ENCODE measurements at regions not wholly inside any gene's neighbourhood (a gene's known extent, or its start where the extent isn't known, plus 50 kb on each side); places are given as distances from the start of the nearest gene placed in this dataset.
"Not testable (repeated sequence)": the region's sequence is repeated elsewhere in the genome, so short reads cannot be mapped to it uniquely, and the experiment has no call there.

DNA sequence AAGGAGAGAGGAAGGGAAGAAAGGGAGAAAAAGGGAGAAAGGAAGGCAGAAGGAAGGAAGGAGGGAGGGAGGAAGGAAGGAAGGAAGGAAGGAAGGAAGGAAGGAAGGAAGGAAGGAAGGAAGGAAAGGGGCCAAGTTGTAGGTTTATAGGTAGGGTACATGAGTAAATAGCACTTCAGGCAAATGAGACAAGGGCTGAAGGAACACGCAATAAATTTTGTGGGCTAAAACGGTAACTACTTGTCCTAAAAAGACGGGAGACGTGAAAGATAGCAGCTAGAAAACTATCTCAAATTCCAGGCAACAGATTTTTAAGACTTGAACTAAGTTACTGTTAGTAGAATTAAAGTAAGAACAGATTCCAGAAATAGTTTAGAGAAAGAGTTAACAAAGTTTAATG lies 129.3 kb upstream of the XIRP2 start:
- ATAC-seq (no peak), DNase-seq (no peak)
- intact Hi-C loops (cut with DNase I) = no loop called here

- DNase-seq (no peak), ATAC-seq (no peak)
- intact Hi-C loops (cut with DNase I) = no loop called here
These were observed 137.7 kb upstream of the XIRP2 start for GRCh38 chr2:166750624-166751023.

GRCh38 chr2:166744117-166744516 lies 144.2 kb upstream of the XIRP2 start:
- DNase-seq; intact Hi-C loops (cut with DNase I); ATAC-seq: not testable (repeated sequence)

DNA sequence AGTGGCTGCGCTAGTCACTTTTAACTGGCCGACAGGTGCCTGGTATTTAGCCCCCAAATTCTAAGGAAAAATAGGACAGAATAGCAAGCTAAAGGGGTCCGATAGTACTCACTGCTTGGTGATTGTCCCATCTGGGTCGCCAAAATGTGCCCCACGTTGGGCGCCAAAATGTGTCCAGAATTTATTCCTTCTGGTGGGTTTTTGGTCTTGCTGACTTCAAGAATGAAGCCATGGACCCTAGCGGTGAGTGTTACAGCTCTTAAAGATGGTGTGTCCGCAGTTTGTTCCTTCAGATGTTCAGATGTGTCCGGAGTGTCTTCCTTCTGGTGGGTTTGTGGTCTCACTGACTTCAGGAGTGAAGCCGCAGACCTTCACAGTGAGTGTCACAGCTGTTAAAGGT lies 144.8 kb upstream of the XIRP2 start:
- ATAC-seq; intact Hi-C loops (cut with DNase I): not testable (repeated sequence)

DNA sequence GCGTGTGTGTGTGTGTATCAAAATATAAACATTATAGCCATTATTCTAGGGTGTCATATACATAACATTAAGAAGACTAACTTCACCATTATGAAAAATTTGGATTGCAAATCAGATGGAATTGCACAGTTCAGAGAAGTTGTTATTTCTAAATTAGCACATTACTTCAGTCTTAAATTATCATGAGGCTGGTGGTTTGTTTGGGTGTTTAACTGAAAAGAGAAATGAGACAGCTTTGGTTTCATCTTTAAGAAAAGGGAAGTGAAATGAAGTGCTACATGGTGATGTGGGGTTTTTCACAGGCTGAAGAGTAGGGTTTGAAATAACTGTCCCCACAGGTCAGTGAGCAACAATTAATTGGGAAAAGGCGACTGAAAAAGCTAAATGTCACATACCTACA lies 161.2 kb upstream of the XIRP2 start:
- no peak for ATAC-seq
- intact Hi-C loops (cut with DNase I) = no loop called here
- no peak for DNase-seq

More for the DNA sequence above, 144.8 kb upstream of the XIRP2 start:
- DNase-seq = not testable (repeated sequence)

- ATAC-seq = no peak
- intact Hi-C loops (cut with DNase I) = no loop called here
- no peak for DNase-seq
These were observed 162.1 kb upstream of the XIRP2 start for GRCh38 chr2:166725927-166726924.

- DNase-seq = no peak
- ATAC-seq = no peak
- intact Hi-C loops (cut with DNase I) = no loop called here
These were observed 171.3 kb upstream of the XIRP2 start for GRCh38 chr2:166716968-166717367.

DNA sequence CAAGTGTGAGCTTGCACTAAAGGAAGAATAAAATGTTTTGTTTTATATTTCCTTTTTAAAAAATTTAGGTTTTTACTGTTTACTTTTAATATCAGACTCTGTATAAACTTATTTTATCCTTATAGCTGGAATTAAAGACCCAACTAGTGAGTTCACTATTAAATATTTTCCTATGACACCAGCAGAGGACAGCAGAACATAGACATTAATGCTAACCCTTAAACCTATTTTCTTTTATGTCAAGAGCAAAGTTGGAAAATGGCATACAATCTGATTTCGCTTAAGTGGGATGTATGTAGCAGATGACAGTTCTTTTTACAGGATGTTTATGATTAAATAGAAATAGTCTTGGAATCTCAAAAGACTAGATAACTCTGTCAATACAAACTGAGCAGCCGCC lies 188.2 kb upstream of the XIRP2 start:
- intact Hi-C loops (cut with DNase I) = no loop called here
- ATAC-seq (no peak), DNase-seq (no peak)

- intact Hi-C loops (cut with DNase I) = no loop called here
- no peak for DNase-seq
- no peak for ATAC-seq
These were observed 193.1 kb upstream of the XIRP2 start for GRCh38 chr2:166695154-166695553.

GRCh38 chr2:166686057-166686456 lies 192.0 kb upstream of the SCN7A start:
- intact Hi-C loops (cut with DNase I); DNase-seq; ATAC-seq: not testable (repeated sequence)

GRCh38 chr2:166677996-166678395 lies 183.9 kb upstream of the SCN7A start:
- no peak for ATAC-seq
- intact Hi-C loops (cut with DNase I) = no loop called here
- DNase-seq = no peak

- no peak for ATAC-seq
- intact Hi-C loops (cut with DNase I) = no loop called here
These were observed 182.7 kb upstream of the SCN7A start for GRCh38 chr2:166676716-166677115.

GRCh38 chr2:166675553-166675952 lies 181.5 kb upstream of the SCN7A start:
- DNase-seq = no peak
- intact Hi-C loops (cut with DNase I) = no loop called here
- ATAC-seq = peak in 1 of 2 donors; percentile 27

More at GRCh38 chr2:166676716-166677115, 182.7 kb upstream of the SCN7A start:
- no peak for DNase-seq

DNA sequence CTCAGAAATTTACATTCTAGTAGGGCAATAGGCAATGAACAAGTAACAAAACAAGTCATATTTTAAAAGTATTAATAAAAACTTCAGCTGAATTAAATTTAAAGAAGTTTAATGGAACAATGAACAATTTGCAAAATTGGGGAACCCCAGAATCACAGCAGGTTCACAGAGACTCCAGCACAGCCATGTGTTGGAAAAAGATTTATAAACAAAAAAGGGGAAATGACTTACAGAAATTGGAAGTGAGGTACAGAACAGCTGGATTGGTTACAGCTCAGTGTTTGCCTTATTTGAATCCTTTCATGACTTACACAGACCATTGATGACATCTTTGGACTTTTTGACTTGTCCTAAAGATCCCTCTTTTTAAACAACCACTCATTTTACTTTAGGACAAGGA lies 179.9 kb upstream of the SCN7A start:
- ATAC-seq = no peak
- DNase-seq = no peak
- intact Hi-C loops (cut with DNase I) = no loop called here

GRCh38 chr2:166671801-166672200 lies 177.8 kb upstream of the SCN7A start:
- no peak for ATAC-seq
- intact Hi-C loops (cut with DNase I) = no loop called here
- DNase-seq = no peak

- intact Hi-C loops (cut with DNase I) = no loop called here
- DNase-seq (no peak), ATAC-seq (no peak)
These were observed 177.2 kb upstream of the SCN7A start for GRCh38 chr2:166671235-166671634.

GRCh38 chr2:166665991-166666940 lies 172.2 kb upstream of the SCN7A start:
- intact Hi-C loops (cut with DNase I) = no loop called here
- DNase-seq (no peak), ATAC-seq (no peak)

GRCh38 chr2:166661824-166662223 lies 167.8 kb upstream of the SCN7A start:
- DNase-seq (no peak), ATAC-seq (no peak)
- intact Hi-C loops (cut with DNase I) = no loop called here

- ATAC-seq = no peak
These were observed 167.3 kb upstream of the SCN7A start for GRCh38 chr2:166661391-166661790.

GRCh38 chr2:166658901-166659300 lies 164.9 kb upstream of the SCN7A start:
- intact Hi-C loops (cut with DNase I) = no loop called here
- DNase-seq = no peak
- no peak for ATAC-seq

More at GRCh38 chr2:166661391-166661790, 167.3 kb upstream of the SCN7A start:
- no peak for DNase-seq
- intact Hi-C loops (cut with DNase I) = no loop called here
